GM12864 (cell line): ENCODE measurements at regions not wholly inside any gene's neighbourhood (a gene's known extent, or its start where the extent isn't known, plus 50 kb on each side); places are given as distances from the start of the nearest gene placed in this dataset.
A peak's percentile ranks its signal among the peaks of the same experiment; 100 is the strongest.

Source experiments
- DNase-seq: peaks from one replicate; pipeline ENCODE4 v3.0.0-alpha.2; 2011; ENCODE audit warnings: low read depth
- H3K4me3 ChIP-seq: 2 replicates; pipeline ENCODE4 v1.5.1; 2011; ENCODE audit warnings: mild to moderate bottlenecking, low read depth, low read length, control low read depth
- CTCF ChIP-seq: IDR thresholded peaks from 2 replicates; pipeline ENCODE4 v1.5.1; 2011; ENCODE audit warnings: low read depth, mild to moderate bottlenecking, moderate library complexity, low read length, control low read depth, inconsistent platforms; ENCODE audit errors: missing control alignments

GRCh38 chrX:137483554-137483953 is 82.4 kb upstream of the ZIC3 start:
- no peak overlapping the region for H3K4me3 ChIP-seq
- no peak for TF ChIP-seq CTCF
- DNase-seq: no peak

- TF ChIP-seq CTCF: no peak
- H3K4me3 ChIP-seq: no peak overlapping the region
- DNase-seq: no peak
These were observed 83.8 kb upstream of the ZIC3 start for GRCh38 chrX:137482136-137482535.

- no peak overlapping the region for H3K4me3 ChIP-seq
- DNase-seq: no peak
- TF ChIP-seq CTCF: no peak
These were observed 86.5 kb upstream of the ZIC3 start for GRCh38 chrX:137479386-137479785.

GRCh38 chrX:137441711-137442110 is 124.2 kb upstream of the ZIC3 start:
- no peak for DNase-seq
- no peak overlapping the region for H3K4me3 ChIP-seq
- no peak for TF ChIP-seq CTCF

- peak; percentile 5 for DNase-seq
- H3K4me3 ChIP-seq: no peak overlapping the region
These were observed 133.3 kb upstream of the ZIC3 start for GRCh38 chrX:137432609-137433008.

GRCh38 chrX:137431693-137432488 is 134.0 kb upstream of the ZIC3 start:
- no peak for DNase-seq

More at GRCh38 chrX:137432609-137433008, 133.3 kb upstream of the ZIC3 start:
- peak; percentile 49 for TF ChIP-seq CTCF

More at GRCh38 chrX:137431693-137432488, 134.0 kb upstream of the ZIC3 start:
- H3K4me3 ChIP-seq: no peak overlapping the region
- TF ChIP-seq CTCF: no peak
